ENCODE measurements at regions not wholly inside any gene's neighbourhood (a gene's known extent, or its start where the extent isn't known, plus 50 kb on each side); places are given as distances from the start of the nearest gene placed in this dataset.

GRCh38 chr2:158735822-158736580 lies 59.1 kb upstream of the DAPL1 start:
- TF ChIP-seq POLR2AphosphoS5 (IDR thresholded peaks at IDR 0.05; ENCODE audit: low read depth, low read length), result no peak
- no peak for TF ChIP-seq TAF1 (IDR thresholded peaks at IDR 0.05; ENCODE audit: borderline replicate concordance, insufficient read depth, low read length)
- TF ChIP-seq SIN3A (IDR thresholded peaks at IDR 0.05; ENCODE audit: borderline replicate concordance, insufficient read depth, low read length), result no peak
- TF ChIP-seq REST (IDR thresholded peaks at IDR 0.05; ENCODE audit: insufficient read depth in 1 of 2, low read depth in 2 of 2, low read length in 2 of 2), result no peak
- no peak for TF ChIP-seq FOXP2 (optimal IDR thresholded peaks at IDR 0.05; ENCODE audit: borderline replicate concordance, extremely low read depth, extremely low read length, insufficient read depth)
